ENCODE measurements at regions not wholly inside any gene's neighbourhood (a gene's known extent, or its start where the extent isn't known, plus 50 kb on each side); places are given as distances from the start of the nearest gene placed in this dataset.

GRCh38 chr20:12700701-12701100 is 308.1 kb upstream of the SPTLC3 start:
- no peak overlapping the region for H3K4me2 ChIP-seq (ENCODE audit: control insufficient read depth, extremely low read depth, insufficient read depth, low read depth, low read length)
- DNase-seq (ENCODE audit: low read depth, low spot score) (no peak), FAIRE-seq (no peak)
- H3K9me3 ChIP-seq (ENCODE audit: control insufficient read depth, low read depth, low read length): no peaks in the 10 kb centered on the region
- dilution Hi-C loops (cut with MboI; ENCODE audit: extremely low pct_ligation_motif_present, low sequenced_read_pairs): no loop called here
- H3K36me3 ChIP-seq (ENCODE audit: control insufficient read depth in 2 of 2, extremely low read depth in 1 of 2, insufficient read depth in 2 of 2, low read length in 2 of 2): no peaks in the 10 kb centered on the region
- H3K4me3 ChIP-seq (ENCODE audit: control insufficient read depth in 2 of 3, extremely low read depth in 1 of 3, insufficient read depth in 2 of 3, low read depth in 1 of 3, low read length in 3 of 3): no peak overlapping the region
- no peak overlapping the region for H3K9ac ChIP-seq (ENCODE audit: control insufficient read depth, extremely low read depth, insufficient read depth, low read length)
- no peak overlapping the region for H3K27ac ChIP-seq (ENCODE audit: control insufficient read depth, insufficient read depth, low read length)
- no peaks in the 10 kb centered on the region for H3K9me1 ChIP-seq (ENCODE audit: control insufficient read depth, extremely low read depth, insufficient read depth, low read length)
- no peaks in the 10 kb centered on the region for H3K79me2 ChIP-seq (ENCODE audit: control insufficient read depth, insufficient read depth, low read length)
- H3K4me1 ChIP-seq (ENCODE audit: control insufficient read depth, extremely low read depth, insufficient read depth, low read length): no peaks in the 10 kb centered on the region
- H3K27me3 ChIP-seq (ENCODE audit: control insufficient read depth, extremely low read depth, insufficient read depth, low read length): no peaks in the 10 kb centered on the region
- H2AFZ ChIP-seq (ENCODE audit: control insufficient read depth, low read length): no peak overlapping the region
- H4K20me1 ChIP-seq (ENCODE audit: control insufficient read depth, extremely low read depth, insufficient read depth, low read length): no peaks in the 10 kb centered on the region
- TF ChIP-seq EZH2 (IDR thresholded peaks at IDR 0.05; ENCODE audit: low read length) (no peak), CTCF (optimal IDR thresholded peaks at IDR 0.05 in 1 of 3, IDR thresholded peaks at IDR 0.05 in 1 of 3, conservative IDR thresholded peaks at IDR 0.05 in 1 of 3; ENCODE audit: extremely low read depth in 1 of 3, insufficient read depth in 2 of 3, low read length in 3 of 3) (no peak)

DNA sequence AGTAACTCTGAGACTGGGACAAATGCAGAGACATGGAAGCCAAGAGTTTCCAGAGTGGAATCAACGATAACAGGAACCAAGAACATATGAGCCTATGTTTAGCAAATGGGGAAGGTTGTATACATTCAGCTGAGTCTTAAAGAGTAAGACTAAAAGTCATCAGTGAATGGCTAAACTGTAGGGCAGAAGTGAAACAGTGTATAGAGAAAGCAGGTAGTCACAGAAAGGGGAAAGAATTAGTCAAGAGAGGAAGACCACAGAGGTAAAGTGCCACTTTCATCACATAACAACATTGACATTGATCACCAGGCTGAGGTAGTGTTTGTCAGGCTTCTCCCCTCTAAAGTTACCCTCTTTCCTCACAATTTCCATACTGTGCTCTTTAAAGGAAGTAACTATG is 306.5 kb upstream of the SPTLC3 start:
- Histone ChIP-seq H4K20me1 (ENCODE audit: control insufficient read depth, extremely low read depth, insufficient read depth, low read length) (no peaks in the 10 kb centered on the region), H3K4me1 (ENCODE audit: control insufficient read depth, extremely low read depth, insufficient read depth, low read length) (no peaks in the 10 kb centered on the region), H3K9me3 (ENCODE audit: control insufficient read depth, low read depth, low read length) (no peaks in the 10 kb centered on the region), H3K27ac (ENCODE audit: control insufficient read depth, insufficient read depth, low read length) (no peak overlapping the region), H3K36me3 (ENCODE audit: control insufficient read depth in 2 of 2, extremely low read depth in 1 of 2, insufficient read depth in 2 of 2, low read length in 2 of 2) (no peaks in the 10 kb centered on the region), H3K79me2 (ENCODE audit: control insufficient read depth, insufficient read depth, low read length) (no peaks in the 10 kb centered on the region), H3K4me2 (ENCODE audit: control insufficient read depth, extremely low read depth, insufficient read depth, low read depth, low read length) (no peak overlapping the region), H3K9me1 (ENCODE audit: control insufficient read depth, extremely low read depth, insufficient read depth, low read length) (no peaks in the 10 kb centered on the region), H3K27me3 (ENCODE audit: control insufficient read depth, extremely low read depth, insufficient read depth, low read length) (no peaks in the 10 kb centered on the region), H2AFZ (ENCODE audit: control insufficient read depth, low read length) (no peak overlapping the region), H3K9ac (ENCODE audit: control insufficient read depth, extremely low read depth, insufficient read depth, low read length) (no peak overlapping the region), H3K4me3 (ENCODE audit: control insufficient read depth in 2 of 3, extremely low read depth in 1 of 3, insufficient read depth in 2 of 3, low read depth in 1 of 3, low read length in 3 of 3) (no peak overlapping the region)
- no peak for FAIRE-seq
- TF ChIP-seq EZH2 (IDR thresholded peaks at IDR 0.05; ENCODE audit: low read length): no peak
- DNase-seq (ENCODE audit: low read depth, low spot score): no peak
- dilution Hi-C loops (cut with MboI; ENCODE audit: extremely low pct_ligation_motif_present, low sequenced_read_pairs): no loop called here

DNA sequence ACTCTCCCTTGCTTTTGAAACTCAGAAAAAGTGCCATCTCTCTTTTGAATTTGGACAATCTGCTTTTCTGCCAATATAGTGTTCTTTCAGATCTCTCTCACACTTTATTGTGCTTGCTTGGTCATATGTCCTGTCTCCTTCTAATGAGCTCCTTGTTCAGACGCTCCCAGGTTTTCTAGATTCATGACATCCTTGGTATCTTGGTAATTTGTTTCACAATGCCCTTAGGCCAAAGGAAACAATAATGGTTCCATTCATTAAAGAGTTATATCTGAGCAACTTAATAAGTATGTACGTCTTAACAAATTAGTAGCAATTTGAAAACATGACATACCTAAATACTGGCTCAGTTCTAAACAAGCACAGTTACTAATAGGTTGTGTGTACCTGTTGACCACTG is 293.4 kb upstream of the SPTLC3 start:
- Histone ChIP-seq H3K4me3 (ENCODE audit: control insufficient read depth in 2 of 3, extremely low read depth in 1 of 3, insufficient read depth in 2 of 3, low read depth in 1 of 3, low read length in 3 of 3) (no peak overlapping the region), H3K9ac (ENCODE audit: control insufficient read depth, extremely low read depth, insufficient read depth, low read length) (no peak overlapping the region), H3K79me2 (ENCODE audit: control insufficient read depth, insufficient read depth, low read length) (no peaks in the 10 kb centered on the region), H2AFZ (ENCODE audit: control insufficient read depth, low read length) (no peak overlapping the region), H3K9me3 (ENCODE audit: control insufficient read depth, low read depth, low read length) (no peaks in the 10 kb centered on the region), H4K20me1 (ENCODE audit: control insufficient read depth, extremely low read depth, insufficient read depth, low read length) (no peaks in the 10 kb centered on the region), H3K4me2 (ENCODE audit: control insufficient read depth, extremely low read depth, insufficient read depth, low read depth, low read length) (no peak overlapping the region), H3K27me3 (ENCODE audit: control insufficient read depth, extremely low read depth, insufficient read depth, low read length) (no peaks in the 10 kb centered on the region), H3K4me1 (ENCODE audit: control insufficient read depth, extremely low read depth, insufficient read depth, low read length) (peaks cover 7% of the 10 kb centered on the region), H3K36me3 (ENCODE audit: control insufficient read depth in 2 of 2, extremely low read depth in 1 of 2, insufficient read depth in 2 of 2, low read length in 2 of 2) (no peaks in the 10 kb centered on the region), H3K9me1 (ENCODE audit: control insufficient read depth, extremely low read depth, insufficient read depth, low read length) (no peaks in the 10 kb centered on the region), H3K27ac (ENCODE audit: control insufficient read depth, insufficient read depth, low read length) (no peak overlapping the region)
- DNase-seq (ENCODE audit: low read depth, low spot score) (peak; percentile 41), FAIRE-seq (peak; percentile 79)
- TF ChIP-seq EZH2 (IDR thresholded peaks at IDR 0.05; ENCODE audit: low read length) (no peak), CTCF (optimal IDR thresholded peaks at IDR 0.05 in 1 of 3, IDR thresholded peaks at IDR 0.05 in 1 of 3, conservative IDR thresholded peaks at IDR 0.05 in 1 of 3; ENCODE audit: extremely low read depth in 1 of 3, insufficient read depth in 2 of 3, low read length in 3 of 3) (no peak)
- dilution Hi-C loops (cut with MboI; ENCODE audit: extremely low pct_ligation_motif_present, low sequenced_read_pairs): no loop called here
